ENCODE measurements at regions not wholly inside any gene's neighbourhood (a gene's known extent, or its start where the extent isn't known, plus 50 kb on each side); places are given as distances from the start of the nearest gene placed in this dataset.

- H3K27me3 ChIP-seq (ENCODE audit: control insufficient read depth, insufficient read depth, low read length), result no peaks in the 10 kb centered on the region
- H3K4me3 ChIP-seq (ENCODE audit: low read length in 3 of 3), result no peak overlapping the region
- no peak for FAIRE-seq
- no peak for DNase-seq
- no peak overlapping the region for H3K27ac ChIP-seq (ENCODE audit: low read depth in 2 of 2, low read length in 2 of 2)
- no peaks in the 10 kb centered on the region for H3K4me1 ChIP-seq (ENCODE audit: control insufficient read depth in 2 of 3, insufficient read depth in 2 of 3, low read depth in 1 of 3, low read length in 3 of 3)
- TF ChIP-seq, protein P1, sequence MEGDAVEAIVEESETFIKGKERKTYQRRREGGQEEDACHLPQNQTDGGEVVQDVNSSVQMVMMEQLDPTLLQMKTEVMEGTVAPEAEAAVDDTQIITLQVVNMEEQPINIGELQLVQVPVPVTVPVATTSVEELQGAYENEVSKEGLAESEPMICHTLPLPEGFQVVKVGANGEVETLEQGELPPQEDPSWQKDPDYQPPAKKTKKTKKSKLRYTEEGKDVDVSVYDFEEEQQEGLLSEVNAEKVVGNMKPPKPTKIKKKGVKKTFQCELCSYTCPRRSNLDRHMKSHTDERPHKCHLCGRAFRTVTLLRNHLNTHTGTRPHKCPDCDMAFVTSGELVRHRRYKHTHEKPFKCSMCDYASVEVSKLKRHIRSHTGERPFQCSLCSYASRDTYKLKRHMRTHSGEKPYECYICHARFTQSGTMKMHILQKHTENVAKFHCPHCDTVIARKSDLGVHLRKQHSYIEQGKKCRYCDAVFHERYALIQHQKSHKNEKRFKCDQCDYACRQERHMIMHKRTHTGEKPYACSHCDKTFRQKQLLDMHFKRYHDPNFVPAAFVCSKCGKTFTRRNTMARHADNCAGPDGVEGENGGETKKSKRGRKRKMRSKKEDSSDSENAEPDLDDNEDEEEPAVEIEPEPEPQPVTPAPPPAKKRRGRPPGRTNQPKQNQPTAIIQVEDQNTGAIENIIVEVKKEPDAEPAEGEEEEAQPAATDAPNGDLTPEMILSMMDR (IDR thresholded peaks at IDR 0.05; ENCODE audit: borderline replicate concordance, extremely low read depth, insufficient read depth), result no peak
- intact Hi-C loops (cut with DNase I), result no loop called here
- no peaks in the 10 kb centered on the region for H3K36me3 ChIP-seq (ENCODE audit: control insufficient read depth in 2 of 3, insufficient read depth in 3 of 3, low read length in 3 of 3)
- no peak overlapping the region for H3K9ac ChIP-seq (ENCODE audit: low read length in 3 of 3)
- H3K9me3 ChIP-seq (ENCODE audit: control insufficient read depth in 2 of 3, insufficient read depth in 1 of 3, low read length in 3 of 3), result no peaks in the 10 kb centered on the region
Observed at GRCh38 chr5:171509467-171509866, 90.0 kb downstream of the FGF18 start.

GRCh38 chr5:171512397-171512796 is 93.0 kb downstream of the FGF18 start:
- DNase-seq (no peak), FAIRE-seq (no peak)
- H3K4me1 ChIP-seq (ENCODE audit: control insufficient read depth in 2 of 3, insufficient read depth in 2 of 3, low read depth in 1 of 3, low read length in 3 of 3), result no peaks in the 10 kb centered on the region
- H3K27ac ChIP-seq (ENCODE audit: low read depth in 2 of 2, low read length in 2 of 2), result no peak overlapping the region
- H3K9ac ChIP-seq (ENCODE audit: low read length in 3 of 3), result no peak overlapping the region
- no peaks in the 10 kb centered on the region for H3K36me3 ChIP-seq (ENCODE audit: control insufficient read depth in 2 of 3, insufficient read depth in 3 of 3, low read length in 3 of 3)
- intact Hi-C loops (cut with DNase I), result no loop called here
- H3K9me3 ChIP-seq (ENCODE audit: control insufficient read depth in 2 of 3, insufficient read depth in 1 of 3, low read length in 3 of 3), result no peaks in the 10 kb centered on the region
- no peak overlapping the region for H3K4me3 ChIP-seq (ENCODE audit: low read length in 3 of 3)
- H3K27me3 ChIP-seq (ENCODE audit: control insufficient read depth, insufficient read depth, low read length), result no peaks in the 10 kb centered on the region
- TF ChIP-seq, protein P1 (IDR thresholded peaks at IDR 0.05; ENCODE audit: borderline replicate concordance, extremely low read depth, insufficient read depth), result no peak

- DNase-seq (no peak), FAIRE-seq (no peak)
- H3K27ac ChIP-seq (ENCODE audit: low read depth in 2 of 2, low read length in 2 of 2), result no peak overlapping the region
- H3K9ac ChIP-seq (ENCODE audit: low read length in 3 of 3), result no peak overlapping the region
- TF ChIP-seq, protein P1 (IDR thresholded peaks at IDR 0.05; ENCODE audit: borderline replicate concordance, extremely low read depth, insufficient read depth), result no peak
- no peaks in the 10 kb centered on the region for H3K9me3 ChIP-seq (ENCODE audit: control insufficient read depth in 2 of 3, insufficient read depth in 1 of 3, low read length in 3 of 3)
- H3K4me3 ChIP-seq (ENCODE audit: low read length in 3 of 3), result no peak overlapping the region
- H3K4me1 ChIP-seq (ENCODE audit: control insufficient read depth in 2 of 3, insufficient read depth in 2 of 3, low read depth in 1 of 3, low read length in 3 of 3), result no peaks in the 10 kb centered on the region
- intact Hi-C loops (cut with DNase I), result no loop called here
- no peaks in the 10 kb centered on the region for H3K36me3 ChIP-seq (ENCODE audit: control insufficient read depth in 2 of 3, insufficient read depth in 3 of 3, low read length in 3 of 3)
- no peaks in the 10 kb centered on the region for H3K27me3 ChIP-seq (ENCODE audit: control insufficient read depth, insufficient read depth, low read length)
Observed at GRCh38 chr5:171513591-171513990, 94.1 kb downstream of the FGF18 start.

- no peak for FAIRE-seq
- intact Hi-C loops (cut with DNase I), result no loop called here
- DNase-seq, result peak in 1 of 5 donors; percentile 45
Observed at GRCh38 chr5:171518916-171519315, 99.5 kb downstream of the FGF18 start.

More at GRCh38 chr5:171518916-171519315, 99.5 kb downstream of the FGF18 start:
- Histone ChIP-seq H3K27me3 (ENCODE audit: control insufficient read depth, insufficient read depth, low read length) (no peaks in the 10 kb centered on the region), H3K4me3 (ENCODE audit: low read length in 3 of 3) (no peak overlapping the region), H3K9me3 (ENCODE audit: control insufficient read depth in 2 of 3, insufficient read depth in 1 of 3, low read length in 3 of 3) (no peaks in the 10 kb centered on the region), H3K27ac (ENCODE audit: low read depth in 2 of 2, low read length in 2 of 2) (no peak overlapping the region), H3K4me1 (ENCODE audit: control insufficient read depth in 2 of 3, insufficient read depth in 2 of 3, low read depth in 1 of 3, low read length in 3 of 3) (no peaks in the 10 kb centered on the region), H3K9ac (ENCODE audit: low read length in 3 of 3) (no peak overlapping the region), H3K36me3 (ENCODE audit: control insufficient read depth in 2 of 3, insufficient read depth in 3 of 3, low read length in 3 of 3) (no peaks in the 10 kb centered on the region)
- TF ChIP-seq, protein P1 (IDR thresholded peaks at IDR 0.05; ENCODE audit: borderline replicate concordance, extremely low read depth, insufficient read depth), result no peak
